ENCODE measurements at regions not wholly inside any gene's neighbourhood (a gene's known extent, or its start where the extent isn't known, plus 50 kb on each side); places are given as distances from the start of the nearest gene placed in this dataset.
A peak's percentile ranks its signal among the peaks of the same experiment; 100 is the strongest.

DNA sequence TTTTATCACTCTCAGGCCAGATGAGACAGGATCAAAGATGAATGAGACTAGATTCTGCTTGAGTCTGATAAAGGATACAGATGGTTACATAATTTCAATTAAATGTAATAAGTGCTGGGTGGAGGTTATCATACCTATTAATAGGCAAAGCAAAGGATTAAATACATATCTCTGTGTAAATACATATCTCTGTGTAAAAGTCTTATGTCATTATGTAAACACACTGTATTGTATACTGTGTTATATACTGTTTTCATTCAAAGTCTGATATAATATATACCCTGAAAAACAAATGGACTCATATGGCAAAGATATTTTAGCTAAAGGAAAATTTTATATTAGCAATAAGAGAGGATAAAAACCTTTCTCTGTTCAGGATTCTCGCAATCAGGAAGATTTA, 605.8 kb upstream of the PTGER4 start:
- no peaks in the 10 kb centered on the region for H3K9me3 ChIP-seq
- DNase-seq (ENCODE audit: low read depth in 1 of 2, low spot score in 1 of 2) (no peak), ATAC-seq (no peak), FAIRE-seq (no peak)
- H3K4me1 ChIP-seq = peaks cover 12% of the 10 kb centered on the region; the same call in 2 of the 3 replicates
- no peak overlapping the region for H3K4me3 ChIP-seq
- ChIA-PET CTCF (no interaction called here), POLR2A (no interaction called here)
- no peak overlapping the region for H3K4me2 ChIP-seq
- 71% methylated on average over 1 of the region's 1 CpG for WGBS (ENCODE audit: missing lambda C conversion rate)
- H3K27ac ChIP-seq = no peak overlapping the region
- no peak for TF ChIP-seq RARB (CRISPR knock-in tag; IDR thresholded peaks at IDR 0.05)
- no peak for TF ChIP-seq JUN (IDR thresholded peaks at IDR 0.05)
- TF ChIP-seq HDAC2 (IDR thresholded peaks at IDR 0.05) = no peak
- TF ChIP-seq HOXB5 (CRISPR knock-in tag; IDR thresholded peaks at IDR 0.05) = no peak
- no peak for TF ChIP-seq ZC3H11A (IDR thresholded peaks at IDR 0.05)
- TF ChIP-seq, protein P1, sequence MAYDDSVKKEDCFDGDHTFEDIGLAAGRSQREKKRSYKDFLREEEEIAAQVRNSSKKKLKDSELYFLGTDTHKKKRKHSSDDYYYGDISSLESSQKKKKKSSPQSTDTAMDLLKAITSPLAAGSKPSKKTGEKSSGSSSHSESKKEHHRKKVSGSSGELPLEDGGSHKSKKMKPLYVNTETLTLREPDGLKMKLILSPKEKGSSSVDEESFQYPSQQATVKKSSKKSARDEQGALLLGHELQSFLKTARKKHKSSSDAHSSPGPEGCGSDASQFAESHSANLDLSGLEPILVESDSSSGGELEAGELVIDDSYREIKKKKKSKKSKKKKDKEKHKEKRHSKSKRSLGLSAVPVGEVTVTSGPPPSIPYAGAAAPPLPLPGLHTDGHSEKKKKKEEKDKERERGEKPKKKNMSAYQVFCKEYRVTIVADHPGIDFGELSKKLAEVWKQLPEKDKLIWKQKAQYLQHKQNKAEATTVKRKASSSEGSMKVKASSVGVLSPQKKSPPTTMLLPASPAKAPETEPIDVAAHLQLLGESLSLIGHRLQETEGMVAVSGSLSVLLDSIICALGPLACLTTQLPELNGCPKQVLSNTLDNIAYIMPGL (CRISPR knock-in tag; IDR thresholded peaks at IDR 0.05; ENCODE audit: borderline replicate concordance) = no peak

DNA sequence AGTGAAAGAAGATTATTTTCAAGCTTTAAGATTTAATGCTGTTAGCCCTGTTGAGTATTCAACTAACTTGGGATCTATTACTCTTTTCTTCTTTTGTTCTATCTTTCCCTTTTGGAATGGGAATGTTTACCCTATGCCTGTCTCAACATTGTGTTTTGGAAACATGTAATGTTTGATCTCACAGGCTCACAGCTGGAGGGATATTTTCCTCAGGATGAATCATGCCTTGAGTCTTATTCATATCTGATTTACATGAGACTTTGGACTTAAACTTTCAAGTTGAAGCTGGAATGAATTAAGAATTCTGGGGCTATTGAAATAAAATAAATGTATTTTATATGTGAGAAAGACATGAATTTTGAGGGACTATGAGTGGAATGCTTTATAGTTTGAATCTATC, 607.8 kb upstream of the PTGER4 start:
- peak; percentile 26 to 50; a peak in 2 of 6 replicates for ATAC-seq
- CTCF ChIA-PET = no interaction called here
- no peak for FAIRE-seq

DNA sequence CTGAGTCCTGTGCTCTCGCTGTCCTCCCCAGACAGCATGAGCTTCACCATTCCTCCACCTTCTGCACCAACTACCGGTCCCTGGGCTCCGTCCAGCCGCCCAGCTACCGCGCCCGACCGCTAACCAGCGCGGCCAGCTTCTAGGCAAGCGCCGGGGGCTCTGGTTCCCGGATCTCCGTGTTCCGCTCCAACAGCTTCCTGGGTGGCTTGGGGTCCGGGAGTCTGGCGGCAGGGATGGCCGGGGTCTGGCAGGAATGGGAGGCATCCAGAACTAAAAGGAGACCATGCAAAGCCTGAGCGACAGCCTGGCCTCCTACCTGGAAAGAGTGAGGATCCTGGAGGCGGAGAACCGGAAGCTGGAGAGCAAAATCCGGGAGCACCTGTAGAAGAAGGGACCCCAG, 613.1 kb upstream of the PTGER4 start:
- FAIRE-seq (no peak), DNase-seq (ENCODE audit: low read depth in 1 of 2, low spot score in 1 of 2) (no peak), ATAC-seq (no peak)
- 67% methylated on average over 22 of the region's 22 CpGs for WGBS (ENCODE audit: missing lambda C conversion rate)
- ChIA-PET POLR2A (no interaction called here), CTCF (interaction anchor here (0.8 kb wide), 1 partner anchor 14 kb away, joined by 4 read pairs; no protein-coding TSS in a partner anchor)
- Histone ChIP-seq H3K27ac (no peak overlapping the region), H3K9me3 (no peaks in the 10 kb centered on the region), H3K4me2 (no peak overlapping the region), H3K4me3 (no peak overlapping the region), H3K4me1 (peaks cover 2% of the 10 kb centered on the region; the same call in 1 of the 3 replicates)
- TF ChIP-seq NR3C1 (IDR thresholded peaks at IDR 0.05) (no peak), KDM5A (IDR thresholded peaks at IDR 0.05) (no peak), NFE2L2 (conservative IDR thresholded peaks at IDR 0.05; ENCODE audit: low read length) (no peak), HDAC2 (IDR thresholded peaks at IDR 0.05) (no peak), EP300 (IDR thresholded peaks at IDR 0.05) (no peak), FOSB (CRISPR knock-in tag; IDR thresholded peaks at IDR 0.05) (no peak), FOXS1 (CRISPR knock-in tag; IDR thresholded peaks at IDR 0.05) (no peak), CBX8 (IDR thresholded peaks at IDR 0.05) (no peak), SMC3 (IDR thresholded peaks at IDR 0.05) (no peak), ESRRA (IDR thresholded peaks at IDR 0.05; ENCODE audit: borderline replicate concordance, low read length) (no peak), CEBPB (IDR thresholded peaks at IDR 0.05) (no peak), MAZ (IDR thresholded peaks at IDR 0.05; ENCODE audit: borderline replicate concordance, low read depth, low read length) (no peak), HEYL (CRISPR knock-in tag; IDR thresholded peaks at IDR 0.05) (no peak), JUNB (IDR thresholded peaks at IDR 0.05) (no peak), PHF8 (IDR thresholded peaks at IDR 0.05; ENCODE audit: borderline replicate concordance, low read depth) (no peak), ZFP36 (IDR thresholded peaks at IDR 0.05; ENCODE audit: borderline replicate concordance, partially characterized antibody) (no peak), RAD21 (conservative IDR thresholded peaks at IDR 0.05 in 1 of 2, IDR thresholded peaks at IDR 0.05 in 1 of 2) (no peak), NPAS2 (CRISPR knock-in tag; IDR thresholded peaks at IDR 0.05; ENCODE audit: borderline replicate concordance) (no peak), EHF (CRISPR knock-in tag; IDR thresholded peaks at IDR 0.05) (no peak), KDM1A (IDR thresholded peaks at IDR 0.05; ENCODE audit: low read depth) (no peak)

More for the DNA sequence above, 607.8 kb upstream of the PTGER4 start:
- DNase-seq (ENCODE audit: low read depth in 1 of 2, low spot score in 1 of 2) = peak in 1 of 2 experiments; percentile 25
- Histone ChIP-seq H3K4me2 (peak overlapping the region; percentile 26; the same call in 2 of the 3 replicates), H3K4me1 (peaks cover 12% of the 10 kb centered on the region; the same call in 2 of the 3 replicates), H3K9me3 (no peaks in the 10 kb centered on the region), H3K4me3 (no peak overlapping the region), H3K27ac (peak overlapping the region in 1 of 2 experiments; percentile 35; a peak in 1 of 6 replicates)
- TF ChIP-seq HOXB5 (CRISPR knock-in tag; IDR thresholded peaks at IDR 0.05) (no peak), FOSL2 (IDR thresholded peaks at IDR 0.05) (no peak), FOSL2 (CRISPR knock-in tag; IDR thresholded peaks at IDR 0.05) (peak; percentile 35), CHD4 (IDR thresholded peaks at IDR 0.05; ENCODE audit: borderline replicate concordance) (no peak)
- POLR2A ChIA-PET = no interaction called here
